H4 (cell line): ENCODE measurements at regions not wholly inside any gene's neighbourhood (a gene's known extent, or its start where the extent isn't known, plus 50 kb on each side); places are given as distances from the start of the nearest gene placed in this dataset.
A peak's percentile ranks its signal among the peaks of the same experiment; 100 is the strongest.
"Not testable (repeated sequence)": the region's sequence is repeated elsewhere in the genome, so short reads cannot be mapped to it uniquely, and the experiment has no call there.

ENCODE experiments used
- DNase-seq: peaks from one replicate; pipeline ENCODE4 v3.0.0-alpha.2; 2015; ENCODE audit warnings: low spot score

DNA sequence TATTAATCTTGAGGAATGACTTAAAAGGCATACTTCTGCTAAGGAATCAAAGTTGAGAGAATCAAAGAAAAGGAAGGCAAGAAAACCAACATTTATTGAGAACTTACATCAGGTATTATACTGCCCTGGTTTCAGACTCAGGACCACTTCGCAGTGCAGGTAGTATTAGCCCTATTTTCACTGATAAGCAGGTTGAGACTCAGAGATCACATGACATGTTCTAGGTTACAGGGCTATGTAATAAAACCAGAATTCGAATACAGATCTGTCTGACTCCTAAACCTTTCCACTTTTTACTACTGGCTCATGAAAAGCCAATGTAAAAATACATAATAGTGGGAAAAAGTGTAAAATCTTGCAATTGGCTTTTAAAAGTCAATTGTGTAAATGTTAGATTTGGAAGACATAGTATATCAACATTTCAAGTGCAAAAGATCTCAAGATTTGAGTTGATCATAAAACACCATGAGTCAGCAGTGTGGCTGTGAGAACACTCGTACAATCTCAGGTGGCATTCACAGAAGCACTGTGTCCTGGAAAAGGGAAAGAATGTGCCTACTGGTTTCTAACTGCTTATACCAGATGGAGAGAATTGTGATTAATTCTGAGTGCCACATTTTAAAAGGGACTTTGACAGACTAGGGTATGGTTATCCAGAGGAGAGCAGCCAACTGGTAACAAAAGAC, 195.8 kb upstream of the MKLN1 start:
- DNase-seq = no peak

DNA sequence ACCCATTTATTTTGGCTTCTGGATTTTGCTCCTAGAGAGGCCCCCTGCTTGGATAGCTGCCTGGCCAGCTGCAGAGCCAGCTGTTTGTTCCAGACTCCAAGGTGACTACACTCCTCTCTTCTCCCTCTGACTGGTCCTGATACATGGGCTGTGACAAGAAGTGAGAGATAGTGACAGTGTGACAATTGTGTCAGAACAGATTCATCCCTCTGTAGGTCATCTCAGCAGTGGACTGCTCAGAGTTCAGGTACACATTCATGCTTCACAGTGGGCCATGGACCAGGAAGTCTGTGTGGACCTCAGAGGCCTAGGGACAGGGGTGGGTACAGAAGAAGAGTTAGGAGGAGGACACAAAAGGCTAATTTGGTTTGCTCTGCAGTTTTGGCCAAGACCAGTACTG, 188.2 kb upstream of the MKLN1 start:
- no peak for DNase-seq

DNA sequence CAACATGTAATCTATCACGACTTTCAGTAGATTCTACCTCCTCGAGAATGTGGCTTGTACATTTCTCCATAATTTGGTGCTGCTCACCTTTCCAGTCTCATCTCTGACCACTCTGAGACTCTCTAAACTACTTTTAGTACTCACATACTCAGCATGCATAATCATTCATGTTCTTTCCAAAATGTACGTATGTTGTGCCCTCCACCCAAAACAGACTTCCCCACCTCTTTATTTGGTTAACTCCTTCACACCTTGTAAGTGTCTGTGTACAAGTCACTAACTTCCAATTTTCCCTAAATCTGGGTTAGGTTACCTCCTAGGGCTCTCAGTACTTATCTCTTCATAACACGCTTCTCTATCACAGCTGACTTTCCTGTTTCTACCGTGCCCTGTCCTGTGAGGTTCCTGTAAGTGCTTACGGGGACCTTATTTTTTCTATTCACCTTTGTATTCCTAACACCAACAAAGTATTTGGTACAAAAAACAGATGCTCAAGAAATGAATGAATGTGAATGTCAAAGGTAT, 186.2 kb upstream of the MKLN1 start:
- no peak for DNase-seq

GRCh38 chr7:131143869-131144268, 183.8 kb upstream of the MKLN1 start:
- no peak for DNase-seq

DNA sequence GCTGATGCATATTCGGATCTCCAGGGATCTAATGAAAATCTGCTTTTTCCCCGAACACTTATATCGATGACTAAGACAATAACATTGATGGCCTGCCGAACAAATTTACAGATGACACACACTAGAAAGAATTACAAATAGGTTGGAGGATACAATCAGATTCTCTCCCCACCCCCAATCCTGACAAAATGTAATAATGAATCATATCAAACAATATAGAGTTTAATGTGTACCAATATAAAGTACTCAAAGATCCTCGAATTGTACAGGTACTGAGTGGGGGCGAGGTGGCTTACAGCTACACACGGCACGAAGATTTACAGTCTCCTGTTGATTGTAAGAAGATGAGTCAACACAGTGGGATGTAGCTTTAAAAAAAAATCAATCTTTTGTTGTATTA, 182.7 kb upstream of the MKLN1 start:
- DNase-seq = no peak

DNA sequence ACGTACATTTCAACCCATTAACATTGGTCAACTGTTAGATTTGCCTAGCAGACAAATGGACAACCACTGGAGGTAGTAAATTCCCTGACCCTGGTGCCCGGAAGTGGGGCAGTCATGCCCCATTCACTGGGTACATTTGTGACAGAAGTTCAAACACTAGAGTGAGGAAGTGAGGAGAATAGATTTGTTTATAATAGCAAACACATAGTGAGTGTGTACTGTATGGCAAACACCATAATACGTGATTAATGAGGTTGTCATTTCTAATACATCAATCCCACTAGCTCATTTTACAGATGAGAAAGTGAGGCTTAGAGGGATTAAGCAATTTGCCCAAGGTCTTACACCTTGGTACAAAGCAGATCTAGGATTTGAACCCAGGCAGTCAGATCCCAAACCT, 181.9 kb upstream of the MKLN1 start:
- no peak for DNase-seq

GRCh38 chr7:131147604-131148003, 180.1 kb upstream of the MKLN1 start:
- no peak for DNase-seq

DNA sequence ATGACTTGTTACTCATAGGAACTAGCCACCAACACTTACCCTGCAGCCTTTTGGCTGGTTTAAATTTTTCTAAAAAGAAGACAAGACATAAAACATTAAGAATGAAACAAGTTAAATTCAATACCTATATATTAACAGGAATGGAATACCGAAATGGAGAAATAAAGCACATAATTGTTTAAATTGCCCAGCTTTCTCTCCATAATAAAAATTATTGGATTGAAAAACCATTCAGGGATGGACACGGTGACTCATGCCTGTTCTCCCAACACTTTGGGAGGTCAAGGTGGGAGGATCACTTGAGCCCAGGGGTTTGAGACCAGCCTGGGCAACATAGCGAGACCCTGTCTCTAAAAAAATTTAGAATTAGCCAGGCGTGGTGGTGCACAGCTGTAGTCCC, 179.4 kb upstream of the MKLN1 start:
- DNase-seq = no peak

DNA sequence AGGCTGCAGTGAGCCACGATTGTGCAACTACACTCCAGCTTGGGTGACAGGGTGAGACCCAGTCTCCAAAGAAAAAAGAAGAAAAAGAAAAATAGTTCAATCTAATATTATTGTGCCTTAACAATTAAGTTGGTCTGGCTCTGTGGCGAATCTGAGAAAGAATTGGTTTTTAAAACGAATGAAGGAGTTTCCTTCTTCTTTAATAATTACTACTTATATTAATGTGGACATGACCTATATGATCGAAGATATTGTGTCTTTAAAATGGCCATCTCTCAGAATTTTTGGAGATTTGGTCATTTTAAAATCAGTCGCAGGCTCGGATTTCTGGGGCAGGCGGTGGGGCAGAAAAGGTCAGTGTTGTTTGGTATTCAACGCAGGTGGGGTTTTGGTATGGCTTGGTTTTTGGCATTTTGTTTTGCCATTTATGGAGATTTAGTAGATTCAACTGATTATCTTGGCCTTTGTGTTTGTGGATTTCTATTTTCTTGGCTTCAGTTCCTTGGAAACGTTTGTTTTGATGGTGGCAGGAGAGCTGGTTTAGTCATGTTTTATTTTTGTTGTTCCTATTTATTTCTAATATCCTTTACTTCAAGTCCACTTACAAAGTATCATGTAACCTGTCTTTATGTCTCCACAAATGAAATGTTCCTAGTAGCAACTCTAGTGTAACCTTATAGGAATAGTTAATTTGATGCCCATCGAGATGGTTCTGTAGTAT, 178.8 kb upstream of the MKLN1 start:
- DNase-seq = no peak

GRCh38 chr7:131149429-131149773, 178.3 kb upstream of the MKLN1 start:
- no peak for DNase-seq

- no peak for DNase-seq
Observed at GRCh38 chr7:131149840-131150239, 177.8 kb upstream of the MKLN1 start.

DNA sequence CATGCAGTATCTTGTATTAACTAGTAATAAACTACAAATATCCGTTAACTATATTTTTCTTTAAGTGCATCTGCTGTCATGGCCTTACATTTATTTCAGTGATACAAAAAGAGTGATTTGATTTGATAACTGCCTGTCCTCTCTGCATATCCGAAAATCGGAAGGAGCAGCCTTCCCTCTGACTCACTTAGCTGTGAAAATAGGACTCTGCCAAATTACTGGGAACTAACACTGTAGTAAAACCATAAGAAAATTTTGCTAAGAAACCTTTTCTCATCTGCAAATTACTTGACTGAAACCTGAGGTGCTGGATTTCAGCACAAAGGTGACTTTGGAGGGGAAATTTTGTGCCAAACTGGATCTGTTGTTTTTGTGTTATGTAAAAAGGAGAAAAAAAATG, 176.6 kb upstream of the MKLN1 start:
- DNase-seq = no peak

DNA sequence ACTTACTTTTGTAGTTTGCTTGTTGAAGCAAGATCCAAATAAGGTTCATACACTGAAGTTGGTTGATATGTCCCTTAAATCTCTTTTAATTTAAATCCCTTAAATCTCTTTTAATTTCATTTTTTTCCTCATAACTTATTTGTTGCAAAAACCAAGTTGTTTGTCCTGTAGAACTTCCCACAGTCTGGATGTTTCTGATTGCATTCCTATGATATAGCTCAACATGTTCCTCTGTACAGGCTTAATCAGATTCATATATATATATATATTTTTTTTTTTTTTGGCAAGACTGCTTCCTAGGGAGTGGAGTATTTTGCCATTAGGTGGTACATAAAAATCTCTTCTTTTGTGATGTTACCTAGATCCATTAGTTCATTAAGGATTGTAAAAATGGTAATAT, 174.9 kb upstream of the MKLN1 start:
- DNase-seq = no peak

GRCh38 chr7:131154380-131154779, 173.3 kb upstream of the MKLN1 start:
- DNase-seq = no peak

DNA sequence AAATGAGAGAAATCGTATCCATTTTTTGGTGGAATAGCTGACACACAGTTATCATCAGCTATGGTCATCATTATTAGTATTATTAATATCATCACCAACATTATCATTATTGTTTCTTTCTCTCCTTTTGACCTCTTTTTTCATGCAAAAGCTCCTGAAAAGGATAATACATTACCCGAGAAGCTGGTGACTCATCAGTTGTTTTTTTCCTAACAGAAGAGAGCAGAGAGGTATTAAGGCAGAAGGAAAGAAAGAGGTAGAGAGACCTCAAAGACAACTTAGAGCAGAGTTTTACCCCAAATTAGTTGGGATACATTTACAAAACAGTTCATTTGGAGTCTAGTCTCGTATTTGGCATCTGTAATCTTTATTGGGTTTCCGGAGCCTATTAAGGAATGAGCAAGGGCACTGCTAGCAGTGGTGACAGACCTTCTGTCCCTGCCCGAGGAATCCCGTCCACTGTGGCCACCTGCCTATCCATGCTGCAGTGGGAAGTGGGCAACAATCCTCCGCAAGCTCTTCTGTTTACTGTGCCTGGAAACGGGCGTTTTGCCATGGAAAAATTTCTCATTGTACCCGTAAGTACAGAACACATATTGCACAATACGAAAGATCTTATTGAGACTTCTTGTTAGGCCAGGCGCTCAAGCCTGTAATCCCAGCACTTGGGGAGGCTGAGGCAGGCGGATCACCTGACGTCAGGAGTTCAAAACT, 170.0 kb upstream of the MKLN1 start:
- peak; percentile 33 for DNase-seq

DNA sequence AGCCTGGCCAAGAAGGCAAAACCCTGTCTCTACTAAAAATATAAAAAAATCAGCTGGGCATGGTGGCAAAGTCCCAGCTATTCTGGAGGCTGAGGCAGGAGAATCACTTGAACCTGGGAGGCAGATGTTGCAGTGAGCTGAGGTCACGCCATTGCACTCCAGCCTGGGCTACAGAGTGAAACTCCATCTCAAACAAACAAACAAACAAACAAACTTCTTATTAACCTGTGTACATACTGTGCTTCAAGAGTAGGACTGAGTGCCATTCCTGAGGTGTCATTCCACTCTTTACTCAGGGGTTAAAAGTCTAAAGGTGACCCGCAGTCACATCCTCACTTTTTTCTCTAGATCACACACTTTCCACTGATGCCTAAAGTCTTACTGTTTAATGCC, 169.4 kb upstream of the MKLN1 start:
- DNase-seq = not testable (repeated sequence)

DNA sequence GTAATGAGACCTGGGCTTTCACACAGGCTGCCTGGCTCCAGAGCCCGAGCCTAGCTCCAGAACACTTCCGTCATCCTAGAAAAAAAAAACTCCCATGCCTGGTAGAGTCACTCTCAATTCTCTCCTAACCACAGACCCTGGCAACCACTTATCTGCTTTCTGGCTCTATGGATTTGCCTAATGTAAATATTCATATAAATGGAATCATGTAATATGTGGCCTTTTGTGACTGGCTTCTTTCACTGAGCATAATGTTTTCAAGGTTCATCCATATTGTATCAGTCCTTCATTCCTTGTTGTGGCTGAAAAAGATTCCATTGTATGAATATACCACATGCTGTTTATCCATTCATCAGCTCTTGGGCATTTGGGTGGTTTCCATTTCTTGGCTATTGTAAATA, 167.7 kb upstream of the MKLN1 start:
- peak; percentile 81 for DNase-seq

GRCh38 chr7:131161103-131161502, 166.6 kb upstream of the MKLN1 start:
- DNase-seq = peak; percentile 32

DNA sequence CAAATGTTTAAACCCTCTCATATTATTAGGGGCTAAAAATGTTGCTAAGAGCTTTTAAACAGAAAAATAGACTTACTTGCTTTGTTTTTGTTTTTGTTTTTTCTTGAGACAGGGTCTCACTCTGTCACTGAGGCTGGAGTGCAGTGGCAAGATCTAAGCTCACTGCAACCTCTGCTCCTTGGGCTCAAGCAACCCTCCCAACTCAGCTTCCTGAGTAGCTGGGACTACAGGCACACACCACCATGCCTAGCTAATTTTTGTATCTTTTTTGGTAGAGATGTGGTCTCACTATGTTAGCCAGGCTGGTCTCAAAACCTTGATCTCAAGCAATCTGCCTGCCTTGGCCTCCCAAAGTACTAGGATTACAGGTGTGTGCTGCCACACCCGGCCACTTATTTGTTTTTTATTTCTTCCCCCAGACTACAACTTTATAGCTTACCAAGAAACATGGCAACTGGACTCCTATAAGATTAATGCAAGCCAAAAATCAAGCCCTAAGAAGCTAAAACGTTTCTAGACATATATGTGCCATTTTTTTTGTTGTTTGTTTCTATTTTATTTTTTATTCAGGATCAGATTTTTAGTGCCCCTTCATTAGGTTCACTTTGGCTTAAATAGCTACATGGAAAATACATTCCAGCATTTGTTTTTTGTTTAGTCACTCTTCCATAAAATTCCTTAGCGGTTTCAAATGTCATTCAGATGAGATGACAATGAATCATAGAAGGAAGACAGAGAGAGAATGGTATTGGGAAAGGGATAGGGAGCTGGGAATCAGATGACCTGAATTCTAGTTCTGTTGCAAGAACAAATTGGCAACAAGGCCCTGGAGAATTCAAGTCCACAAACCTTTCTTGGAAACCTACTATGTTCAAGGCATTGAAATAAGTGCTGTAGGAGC, 163.4 kb upstream of the MKLN1 start:
- peak; percentile 81 for DNase-seq

DNA sequence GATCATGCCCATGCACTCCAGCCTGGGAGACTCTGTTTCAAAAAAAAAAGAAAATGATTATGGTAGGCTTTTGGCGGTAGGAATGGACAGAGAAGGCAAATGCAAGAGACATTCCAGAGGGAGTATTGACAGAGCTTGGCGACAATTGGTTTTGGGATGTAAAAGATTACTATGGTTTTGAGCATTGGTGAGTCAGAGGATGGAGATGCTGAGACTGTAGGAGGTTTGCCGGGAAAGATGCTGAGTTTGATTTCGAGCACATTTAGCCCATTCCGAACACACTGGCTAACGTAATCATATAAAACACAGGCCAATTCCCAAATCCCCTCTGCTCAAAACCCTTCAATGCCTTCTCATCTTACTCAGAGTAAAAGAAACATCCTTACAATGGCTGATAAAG, 161.6 kb upstream of the MKLN1 start:
- DNase-seq = no peak

DNA sequence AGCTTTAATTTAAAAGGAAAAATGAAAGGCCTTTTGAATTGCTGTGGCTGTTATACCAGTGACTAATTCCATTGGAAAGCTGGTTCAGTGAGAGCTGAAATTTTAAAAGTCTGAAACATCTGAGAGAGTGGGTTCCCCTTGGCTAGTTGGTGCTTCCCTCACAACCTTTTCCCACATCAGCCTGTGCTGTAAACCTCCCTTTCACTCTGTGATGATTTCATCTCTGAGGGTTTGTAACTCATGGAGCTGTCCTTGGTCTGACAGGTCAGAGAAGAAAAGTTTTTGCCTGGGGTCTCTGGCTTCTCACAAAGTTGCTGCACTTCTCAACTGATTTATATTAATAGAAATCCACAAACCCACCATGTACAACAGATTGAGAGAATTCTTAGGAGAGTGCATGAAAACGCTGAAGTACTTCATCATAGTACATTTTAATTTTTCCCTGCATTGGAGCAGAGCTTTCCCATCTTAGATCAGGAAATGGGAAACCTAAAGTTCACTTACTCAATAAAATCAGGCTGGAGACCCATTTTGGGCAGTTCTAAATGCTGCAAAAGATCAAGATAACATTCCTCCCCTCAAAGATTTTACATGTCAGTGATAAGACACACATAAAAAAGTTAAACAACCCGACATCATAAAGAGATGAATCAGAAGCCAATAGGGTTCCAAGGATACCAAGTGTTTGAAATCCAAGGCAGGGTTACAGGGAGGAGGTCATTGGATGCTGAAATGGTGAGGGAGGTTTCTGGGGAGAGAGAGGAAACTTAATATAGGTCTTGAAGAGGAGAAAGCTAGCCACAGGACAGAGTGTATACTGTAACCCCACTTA, 157.0 kb upstream of the MKLN1 start:
- DNase-seq = no peak
